Stimulated activated CD8-positive, alpha-beta memory T cell treated with anti-CD3 and anti-CD28 coated beads, Interleukin-12 subunit alpha, Interleukin-12 subunit beta, amount 100 ng/mL, for 24 hours (primary cell): ENCODE measurements at regions not wholly inside any gene's neighbourhood (a gene's known extent, or its start where the extent isn't known, plus 50 kb on each side); places are given as distances from the start of the nearest gene placed in this dataset.

ENCODE experiments used
- DNase-seq: peaks from one replicate; pipeline ENCODE4 v3.0.0-alpha.2; 2020; ENCODE audit errors: extremely low read depth

- no peak for DNase-seq
These were observed 165.6 kb upstream of the IER5L start for GRCh38 chr9:129343424-129344375.

GRCh38 chr9:129342591-129343423 lies 164.7 kb upstream of the IER5L start:
- no peak for DNase-seq

GRCh38 chr9:129341987-129342348 lies 163.9 kb upstream of the IER5L start:
- no peak for DNase-seq

- no peak for DNase-seq
These were observed 163.3 kb upstream of the IER5L start for GRCh38 chr9:129341171-129341986.

- DNase-seq, result no peak
These were observed 162.5 kb upstream of the IER5L start for GRCh38 chr9:129340427-129341170.

GRCh38 chr9:129339539-129340157 lies 161.6 kb upstream of the IER5L start:
- DNase-seq, result no peak

GRCh38 chr9:129338724-129339430 lies 160.8 kb upstream of the IER5L start:
- DNase-seq, result no peak

- DNase-seq, result no peak
These were observed 159.5 kb upstream of the IER5L start for GRCh38 chr9:129337336-129338140.

GRCh38 chr9:129336601-129337331 lies 158.7 kb upstream of the IER5L start:
- DNase-seq, result no peak

- DNase-seq, result no peak
These were observed 158.1 kb upstream of the IER5L start for GRCh38 chr9:129336130-129336528.

GRCh38 chr9:129335464-129336129 lies 157.5 kb upstream of the IER5L start:
- DNase-seq, result no peak

- no peak for DNase-seq
These were observed 156.3 kb upstream of the IER5L start for GRCh38 chr9:129334105-129334935.

GRCh38 chr9:129333617-129334104 lies 155.6 kb upstream of the IER5L start:
- no peak for DNase-seq

- DNase-seq, result no peak
These were observed 154.5 kb upstream of the IER5L start for GRCh38 chr9:129332581-129332980.

GRCh38 chr9:129331772-129332500 lies 153.9 kb upstream of the IER5L start:
- DNase-seq, result no peak

- DNase-seq, result no peak
These were observed 153.4 kb upstream of the IER5L start for GRCh38 chr9:129331493-129331765.
